ENCODE measurements at regions not wholly inside any gene's neighbourhood (a gene's known extent, or its start where the extent isn't known, plus 50 kb on each side); places are given as distances from the start of the nearest gene placed in this dataset.

DNA sequence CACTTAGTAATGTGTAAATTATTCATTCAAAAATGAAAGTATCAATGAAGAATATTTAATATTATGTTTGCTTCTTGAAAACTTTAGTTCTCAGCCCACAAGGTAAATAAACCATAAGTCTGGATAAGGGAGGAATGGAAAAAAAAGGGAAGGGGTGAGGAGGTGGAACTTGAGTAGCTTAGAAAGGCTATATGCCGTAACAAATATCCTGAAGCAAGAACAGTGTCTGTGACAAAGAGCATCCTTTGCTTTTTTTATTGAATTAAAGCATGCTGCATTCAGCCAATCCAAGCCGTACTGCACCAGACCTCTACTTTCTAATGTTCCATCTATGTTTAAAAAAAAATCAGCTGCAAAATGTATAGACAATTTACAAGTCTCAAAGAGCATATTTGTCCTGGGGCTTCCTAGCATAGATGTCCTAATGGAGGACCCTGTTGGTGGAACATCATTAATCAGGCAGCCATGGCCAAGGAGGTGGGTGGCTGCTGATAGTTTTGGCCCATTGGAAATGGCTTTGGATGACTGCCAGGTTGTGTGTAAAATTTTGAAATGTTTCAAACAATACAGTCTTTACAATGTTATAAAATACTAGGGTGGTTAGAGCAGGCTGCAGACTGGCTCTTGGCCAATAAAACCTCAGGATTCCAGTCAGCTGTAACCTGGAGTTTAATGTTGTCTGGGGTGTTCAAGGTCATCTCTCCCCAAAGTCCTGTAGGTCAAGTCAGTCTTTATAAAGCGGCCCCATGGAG is 895.8 kb upstream of the SOX9 start:
- DNase-seq (ENCODE audit: low spot score) (no peak), ATAC-seq (no peak)
- Mint-ChIP-seq H3K9me3 (no peaks in the 10 kb centered on the region), H3K36me3 (no peaks in the 10 kb centered on the region), H3K4me3 (no peak overlapping the region), H3K27ac (no peak overlapping the region), H3K27me3 (ENCODE audit: low read depth) (no peaks in the 10 kb centered on the region), H3K4me1 (no peaks in the 10 kb centered on the region)
- ChIA-PET CTCF (no interaction called here), POLR2A (no interaction called here)
- no peak for TF ChIP-seq AFF4 (CRISPR knock-in tag; IDR thresholded peaks at IDR 0.05; ENCODE audit: borderline replicate concordance)
- no peak for TF ChIP-seq KAT7 (CRISPR knock-in tag; IDR thresholded peaks at IDR 0.05; ENCODE audit: borderline replicate concordance)
- no peak for TF ChIP-seq CBFB (CRISPR knock-in tag; IDR thresholded peaks at IDR 0.05; ENCODE audit: low read depth)
- TF ChIP-seq ZNF317 (CRISPR knock-in tag; IDR thresholded peaks at IDR 0.05; ENCODE audit: borderline replicate concordance, low read depth) = no peak
- no peak for TF ChIP-seq JAZF1 (CRISPR knock-in tag; IDR thresholded peaks at IDR 0.05)
- TF ChIP-seq MXD4 (CRISPR knock-in tag; IDR thresholded peaks at IDR 0.05; ENCODE audit: borderline replicate concordance) = no peak
- TF ChIP-seq ATF1 (CRISPR knock-in tag; IDR thresholded peaks at IDR 0.05) = no peak
- TF ChIP-seq RORB (CRISPR knock-in tag; IDR thresholded peaks at IDR 0.05) = no peak
- TF ChIP-seq, protein P1, sequence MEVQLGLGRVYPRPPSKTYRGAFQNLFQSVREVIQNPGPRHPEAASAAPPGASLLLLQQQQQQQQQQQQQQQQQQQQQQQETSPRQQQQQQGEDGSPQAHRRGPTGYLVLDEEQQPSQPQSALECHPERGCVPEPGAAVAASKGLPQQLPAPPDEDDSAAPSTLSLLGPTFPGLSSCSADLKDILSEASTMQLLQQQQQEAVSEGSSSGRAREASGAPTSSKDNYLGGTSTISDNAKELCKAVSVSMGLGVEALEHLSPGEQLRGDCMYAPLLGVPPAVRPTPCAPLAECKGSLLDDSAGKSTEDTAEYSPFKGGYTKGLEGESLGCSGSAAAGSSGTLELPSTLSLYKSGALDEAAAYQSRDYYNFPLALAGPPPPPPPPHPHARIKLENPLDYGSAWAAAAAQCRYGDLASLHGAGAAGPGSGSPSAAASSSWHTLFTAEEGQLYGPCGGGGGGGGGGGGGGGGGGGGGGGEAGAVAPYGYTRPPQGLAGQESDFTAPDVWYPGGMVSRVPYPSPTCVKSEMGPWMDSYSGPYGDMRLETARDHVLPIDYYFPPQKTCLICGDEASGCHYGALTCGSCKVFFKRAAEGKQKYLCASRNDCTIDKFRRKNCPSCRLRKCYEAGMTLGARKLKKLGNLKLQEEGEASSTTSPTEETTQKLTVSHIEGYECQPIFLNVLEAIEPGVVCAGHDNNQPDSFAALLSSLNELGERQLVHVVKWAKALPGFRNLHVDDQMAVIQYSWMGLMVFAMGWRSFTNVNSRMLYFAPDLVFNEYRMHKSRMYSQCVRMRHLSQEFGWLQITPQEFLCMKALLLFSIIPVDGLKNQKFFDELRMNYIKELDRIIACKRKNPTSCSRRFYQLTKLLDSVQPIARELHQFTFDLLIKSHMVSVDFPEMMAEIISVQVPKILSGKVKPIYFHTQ (CRISPR knock-in tag; IDR thresholded peaks at IDR 0.05) = no peak
- TF ChIP-seq ETV6 (CRISPR knock-in tag; IDR thresholded peaks at IDR 0.05) = no peak
- TF ChIP-seq OVOL2 (CRISPR knock-in tag; IDR thresholded peaks at IDR 0.05; ENCODE audit: borderline replicate concordance) = no peak
- TF ChIP-seq, protein P2, sequence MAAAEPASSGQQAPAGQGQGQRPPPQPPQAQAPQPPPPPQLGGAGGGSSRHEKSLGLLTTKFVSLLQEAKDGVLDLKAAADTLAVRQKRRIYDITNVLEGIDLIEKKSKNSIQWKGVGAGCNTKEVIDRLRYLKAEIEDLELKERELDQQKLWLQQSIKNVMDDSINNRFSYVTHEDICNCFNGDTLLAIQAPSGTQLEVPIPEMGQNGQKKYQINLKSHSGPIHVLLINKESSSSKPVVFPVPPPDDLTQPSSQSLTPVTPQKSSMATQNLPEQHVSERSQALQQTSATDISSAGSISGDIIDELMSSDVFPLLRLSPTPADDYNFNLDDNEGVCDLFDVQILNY (CRISPR knock-in tag; IDR thresholded peaks at IDR 0.05) = no peak
- no peak for TF ChIP-seq ELF4 (CRISPR knock-in tag; IDR thresholded peaks at IDR 0.05; ENCODE audit: low read depth)
- no peak for TF ChIP-seq ZSCAN18 (CRISPR knock-in tag; IDR thresholded peaks at IDR 0.05)
- no peak for TF ChIP-seq RELA (CRISPR knock-in tag; IDR thresholded peaks at IDR 0.05; ENCODE audit: borderline replicate concordance)

DNA sequence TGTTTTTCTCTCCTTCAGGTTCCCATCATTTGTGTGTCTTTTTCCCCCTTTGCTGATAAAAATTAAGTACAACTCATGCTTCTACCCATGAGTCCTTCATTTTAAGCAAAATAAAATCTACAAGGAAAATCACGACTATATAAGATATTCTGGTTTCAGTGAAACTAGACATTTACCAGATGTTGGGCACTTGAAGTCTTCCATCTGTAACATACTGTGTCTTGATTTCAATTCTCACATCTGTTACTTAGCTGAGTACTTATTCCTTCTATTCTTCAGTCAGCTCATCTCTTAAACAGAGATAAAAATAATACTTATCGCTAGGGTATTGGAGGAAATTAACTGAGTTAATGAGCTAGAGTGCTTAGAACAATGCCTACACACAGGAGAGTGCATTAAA is 893.0 kb upstream of the SOX9 start:
- DNase-seq (ENCODE audit: low spot score) (no peak), ATAC-seq (no peak)
- CTCF ChIA-PET = no interaction called here
- no peak overlapping the region for H3K4me3 Mint-ChIP-seq
- H3K9me3 Mint-ChIP-seq = no peaks in the 10 kb centered on the region
- H3K27me3 Mint-ChIP-seq (ENCODE audit: low read depth) = no peaks in the 10 kb centered on the region
- H3K36me3 Mint-ChIP-seq = no peaks in the 10 kb centered on the region
- no peak overlapping the region for H3K27ac Mint-ChIP-seq
- POLR2A ChIA-PET = no interaction called here
- no peaks in the 10 kb centered on the region for H3K4me1 Mint-ChIP-seq
- no peak for TF ChIP-seq ESRRA (CRISPR knock-in tag; IDR thresholded peaks at IDR 0.05; ENCODE audit: borderline replicate concordance)
- TF ChIP-seq ERG (CRISPR knock-in tag; IDR thresholded peaks at IDR 0.05) = no peak
- TF ChIP-seq SP1 (CRISPR knock-in tag; conservative IDR thresholded peaks at IDR 0.05) = no peak
- TF ChIP-seq ATF2 (CRISPR knock-in tag; IDR thresholded peaks at IDR 0.05; ENCODE audit: borderline replicate concordance, low read depth) = no peak
- no peak for TF ChIP-seq NR2C2 (CRISPR knock-in tag; IDR thresholded peaks at IDR 0.05)
- no peak for TF ChIP-seq FOXK1 (CRISPR knock-in tag; IDR thresholded peaks at IDR 0.05)
- no peak for TF ChIP-seq NFATC4 (CRISPR knock-in tag; IDR thresholded peaks at IDR 0.05)
- no peak for TF ChIP-seq SOX15 (CRISPR knock-in tag; IDR thresholded peaks at IDR 0.05)
- TF ChIP-seq HMGA2 (CRISPR knock-in tag; IDR thresholded peaks at IDR 0.05) = no peak
